GM12878 (cell line): ENCODE measurements at regions not wholly inside any gene's neighbourhood (a gene's known extent, or its start where the extent isn't known, plus 50 kb on each side); places are given as distances from the start of the nearest gene placed in this dataset.

ENCODE experiments used
- ATAC-seq: fragments of 200-7000 bp; cut with Tn5 transposase; 3 replicates; pipeline ENCODE4 v1.9.1; 2020; ENCODE audit warnings: mild to moderate bottlenecking, moderate library complexity
- BruUV-seq: library from RNA; stranded (reverse); fragments of 400-500 nt; replicated peaks from 2 replicates; lab custom pipeline; 2021; lab: Mats Ljungman, UMichigan
- CTCF ChIA-PET: fragments of 300-600 bp; sonication (Branson Sonifier 250); formaldehyde crosslinking; extraction: SDS; loops from one replicate; lab custom pipeline; 2021; ENCODE audit warnings: inconsistent platforms; lab: Yijun Ruan, JAX
- POLR2A ChIA-PET: fragments of 350-600 bp; formaldehyde crosslinking; extraction: SDS; loops from one replicate; lab custom pipeline; 2021; ENCODE audit warnings: inconsistent platforms; lab: Charles Lee
- RAD21 ChIA-PET: fragments of 300-600 bp; sonication (Branson Sonifier 250); formaldehyde crosslinking; loops from one replicate; lab custom pipeline; 2023; ENCODE audit warnings: antibody characterized with exemption; ENCODE audit not compliant: unreplicated experiment; lab: Charles Lee
- SMC1A ChIA-PET: fragments of 300-600 bp; sonication (Branson Sonifier 250); formaldehyde crosslinking; loops from one replicate; lab custom pipeline; 2023; ENCODE audit not compliant: unreplicated experiment, uncharacterized antibody; lab: Charles Lee
- DNase-seq: peaks from one replicate; pipeline ENCODE4 v3.0.0-alpha.2; 2011; ENCODE audit warnings: low read depth, low spot score
- FAIRE-seq: peaks from 3 replicates; lab custom pipeline; 2011; peaks lifted over from hg19 to GRCh38; lab: Jason Lieb, UNC
- H2AFZ ChIP-seq: 2 replicates; pipeline ENCODE4 v1.6.0; 2011; ENCODE audit warnings: low read depth, low read length, control low read depth; ENCODE audit not compliant: control insufficient read depth
- H3K27ac ChIP-seq: 2 replicates; pipeline ENCODE4 v1.5.1; 2011; ENCODE audit warnings: control low read depth; ENCODE audit not compliant: control insufficient read depth, insufficient read depth
- H3K27me3 ChIP-seq, 2 experiments: replicated peaks in 1 of 2; 2 replicates each; pipeline versions ENCODE4 v1.6.0 to v1.6.1; 2011; ENCODE audit warnings: low read length in 1 of 2; ENCODE audit not compliant: control insufficient read depth in 2 of 2, insufficient read depth in 2 of 2
- H3K36me3 ChIP-seq, 2 experiments: 2 replicates each; pipeline ENCODE4 v1.5.1; 2011; ENCODE audit warnings: low read length in 1 of 2; ENCODE audit not compliant: control insufficient read depth in 2 of 2, insufficient read depth in 2 of 2
- H3K4me1 ChIP-seq: 2 replicates; pipeline ENCODE4 v1.6.1; 2011; ENCODE audit warnings: mild to moderate bottlenecking, low read length, moderate library complexity, mixed read lengths; ENCODE audit not compliant: control insufficient read depth, insufficient read depth
- H3K4me2 ChIP-seq: 2 replicates; pipeline ENCODE4 v1.6.0; 2011; ENCODE audit warnings: control low read depth; ENCODE audit not compliant: control insufficient read depth, insufficient read depth
- H3K4me3 ChIP-seq: fragments of 200-600 bp; sonication (generic); 2 replicates; pipeline ENCODE4 v1.5.1; 2016
- H3K79me2 ChIP-seq: 2 replicates; pipeline ENCODE4 v1.6.0; 2011; ENCODE audit warnings: low read length; ENCODE audit not compliant: control insufficient read depth, insufficient read depth
- H3K9ac ChIP-seq: 2 replicates; pipeline ENCODE4 v1.8.0; 2011; ENCODE audit warnings: low read length, control low read depth, mixed read lengths; ENCODE audit not compliant: control insufficient read depth, insufficient read depth
- H3K9me3 ChIP-seq: replicated peaks from 3 replicates; pipeline ENCODE4 v1.5.1; 2011; ENCODE audit warnings: mild to moderate bottlenecking, low read length; ENCODE audit not compliant: control insufficient read depth, insufficient read depth
- H4K20me1 ChIP-seq: 2 replicates; pipeline ENCODE4 v1.6.0; 2011; ENCODE audit not compliant: control insufficient read depth, insufficient read depth
- CEBPB ChIP-seq, 2 experiments: fragments of 150-350 bp in 1 of 2; IDR thresholded peaks; 2 replicates each; pipeline ENCODE4 v1.6.1; 2012 to 2014; ENCODE audit warnings: low read depth in 2 of 2, low read length in 2 of 2, borderline replicate concordance in 1 of 2, inconsistent platforms in 1 of 2
- CREB1 ChIP-seq: IDR thresholded peaks from 2 replicates; pipeline ENCODE4 v1.6.1; 2012; ENCODE audit warnings: low read depth, mild to moderate bottlenecking, inconsistent platforms
- DPF2 ChIP-seq: fragments of 450-650 bp; IDR thresholded peaks from 2 replicates; pipeline ENCODE4 v1.6.1; 2017; ENCODE audit warnings: mild to moderate bottlenecking
- EGR1 ChIP-seq, 2 experiments: IDR thresholded peaks; 1 replicate in 1 of 2; 2 replicates in 1 of 2; pipeline ENCODE4 v1.6.1; 2011 to 2012; ENCODE audit warnings: low read depth in 2 of 2, low read length in 2 of 2, borderline replicate concordance in 1 of 2, mild to moderate bottlenecking in 1 of 2, moderate library complexity in 1 of 2
- ESRRA ChIP-seq: IDR thresholded peaks from 2 replicates; pipeline ENCODE4 v1.6.1; 2012; ENCODE audit warnings: mild to moderate bottlenecking, low read length, improper control_type of control experiment
- IKZF2 ChIP-seq, 2 experiments: fragments of 450-650 bp; IDR thresholded peaks; 2 replicates each; pipeline ENCODE4 v1.6.1; 2017; ENCODE audit warnings: mild to moderate bottlenecking in 2 of 2, moderate library complexity in 2 of 2
- JUNB ChIP-seq: IDR thresholded peaks from 2 replicates; pipeline ENCODE4 v1.6.1; 2016; ENCODE audit warnings: antibody characterized with exemption, mild to moderate bottlenecking
- LARP7 ChIP-seq: fragments of 450-650 bp; IDR thresholded peaks from 2 replicates; pipeline ENCODE4 v1.6.1; 2017; ENCODE audit warnings: mild to moderate bottlenecking
- MEF2A ChIP-seq: IDR thresholded peaks from 2 replicates; pipeline ENCODE4 v1.6.1; 2011; ENCODE audit warnings: low read depth, mild to moderate bottlenecking, low read length, moderate library complexity; ENCODE audit not compliant: insufficient read depth
- PKNOX1 ChIP-seq: fragments of 450-650 bp; IDR thresholded peaks from 2 replicates; pipeline ENCODE4 v1.6.1; 2016; ENCODE audit warnings: mild to moderate bottlenecking
- RELB ChIP-seq: fragments of 450-650 bp; IDR thresholded peaks from 2 replicates; pipeline ENCODE4 v1.6.1; 2017; ENCODE audit warnings: low read depth, mild to moderate bottlenecking, moderate library complexity
- RFX5 ChIP-seq: IDR thresholded peaks from 2 replicates; pipeline ENCODE4 v1.6.1; 2011; ENCODE audit warnings: low read depth, low read length, improper control_type of control experiment
- RUNX3 ChIP-seq: IDR thresholded peaks from 2 replicates; pipeline ENCODE4 v1.6.1; 2012; ENCODE audit warnings: low read length, inconsistent platforms
- SIN3A ChIP-seq: IDR thresholded peaks from 2 replicates; pipeline ENCODE4 v1.6.1; 2012; ENCODE audit warnings: low read depth, low read length, improper control_type of control experiment
- SMAD5 ChIP-seq: IDR thresholded peaks from 2 replicates; pipeline ENCODE4 v1.6.1; 2016; ENCODE audit warnings: antibody characterized with exemption, low read depth
- SMARCA5 ChIP-seq: fragments of 450-650 bp; IDR thresholded peaks from 2 replicates; pipeline ENCODE4 v1.6.1; 2017; ENCODE audit warnings: mild to moderate bottlenecking
- SPI1 ChIP-seq: IDR thresholded peaks from 2 replicates; pipeline ENCODE4 v1.6.1; 2011; ENCODE audit warnings: low read depth, mild to moderate bottlenecking, low read length, moderate library complexity, borderline replicate concordance; ENCODE audit not compliant: insufficient read depth
- TCF12 ChIP-seq: IDR thresholded peaks from 2 replicates; pipeline ENCODE4 v1.6.1; 2011; ENCODE audit warnings: low read depth, mild to moderate bottlenecking, low read length
- WRNIP1 ChIP-seq: IDR thresholded peaks from 2 replicates; pipeline ENCODE4 v1.6.1; 2011; ENCODE audit warnings: low read depth, low read length, improper control_type of control experiment, borderline replicate concordance
- WGBS: methylation state at CpG from one replicate; pipeline ENCODE4 v1.1.6; 2016; ENCODE audit warnings: low lambda C conversion rate; ENCODE audit not compliant: insufficient replicate concordance, insufficient coverage; ENCODE audit errors: missing lambda C conversion rate; 5-methylcytosine and 5-hydroxymethylcytosine counted together
- in situ Hi-C: fragments of 300-500 bp; cut with MboI; formaldehyde crosslinking; loops from 9 replicates; pipeline ENCODE4 v1.14.3; 2018; ENCODE audit warnings: mixed read lengths
- intact Hi-C: fragments of 100-400 bp; cut with micrococcal nuclease; formaldehyde crosslinking; loops from one replicate; pipeline ENCODE4 v1.14.2; 2022; ENCODE audit not compliant: unreplicated experiment
- TF ChIP-seq, protein P1 (sequence below): fragments of 450-650 bp; IDR thresholded peaks from 2 replicates; pipeline ENCODE4 v1.6.1; 2017; ENCODE audit warnings: mild to moderate bottlenecking

GRCh38 chr2:9768388-9768787 lies 74.9 kb upstream of the TAF1B start (continued):
- TF ChIP-seq RFX5 (no peak), SMAD5 (no peak), PKNOX1 (no peak), EGR1 (IDR thresholded peaks at IDR 0.05; ENCODE audit: borderline replicate concordance in 1 of 2, low read depth in 2 of 2, low read length in 2 of 2) (no peak), CEBPB (IDR thresholded peaks at IDR 0.05; ENCODE audit: borderline replicate concordance in 1 of 2, low read depth in 2 of 2, low read length in 2 of 2) (no peak)

DNA sequence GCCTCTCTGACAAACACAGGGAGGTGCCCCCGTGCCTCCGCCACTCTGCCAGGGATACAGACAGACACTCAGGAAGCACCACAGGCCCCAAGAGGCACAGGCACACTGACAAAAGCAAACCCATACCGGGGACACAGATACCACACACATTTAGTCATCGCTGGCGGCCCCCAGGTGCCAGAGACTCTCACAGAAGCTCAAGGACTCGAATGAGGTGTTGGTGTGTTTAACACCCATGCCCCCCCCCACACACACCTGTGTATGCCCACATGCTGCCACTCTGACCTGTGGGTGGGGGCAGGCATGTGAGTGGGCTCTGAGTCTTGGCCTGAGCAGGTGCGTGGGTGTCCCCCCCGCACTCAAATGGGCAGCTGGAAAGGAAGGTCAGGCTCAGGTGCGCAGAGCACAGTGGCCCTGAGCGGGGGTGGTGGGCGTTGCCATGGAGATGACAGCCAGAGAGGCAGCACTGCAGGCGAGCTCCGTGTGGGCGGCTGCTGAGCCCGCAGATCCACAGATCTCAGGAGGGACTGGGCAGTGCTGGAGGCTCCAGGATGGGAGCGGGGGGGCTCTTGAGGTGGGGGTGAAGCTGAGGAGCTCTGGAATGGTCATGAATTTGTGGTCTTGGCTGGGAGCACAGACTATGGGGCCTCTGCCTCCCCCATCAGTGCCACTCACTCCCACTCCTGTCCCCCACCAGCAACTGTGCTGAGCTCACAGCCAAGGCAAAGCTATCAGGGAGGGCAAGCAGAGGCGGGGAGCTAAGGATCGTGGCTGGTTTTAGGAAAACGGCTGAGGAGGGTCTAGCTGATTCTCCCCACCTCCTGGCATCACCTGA lies 73.9 kb upstream of the TAF1B start:
- DNase-seq: no peak
- Histone ChIP-seq H3K9ac (no peak overlapping the region), H3K27ac (no peak overlapping the region), H3K9me3 (no peaks in the 10 kb centered on the region), H4K20me1 (no peaks in the 10 kb centered on the region), H3K27me3 (no peaks in the 10 kb centered on the region; a peak in 1 of 4 replicates), H3K36me3 (no peaks in the 10 kb centered on the region), H3K4me1 (peaks cover 13% of the 10 kb centered on the region), H3K4me3 (no peak overlapping the region), H3K79me2 (no peaks in the 10 kb centered on the region), H2AFZ (no peak overlapping the region), H3K4me2 (no peak overlapping the region)
- ATAC-seq: peak; percentile 65
- in situ Hi-C loops (no loop called here), intact Hi-C loops (no loop called here)
- ChIA-PET CTCF (interaction anchor here (0.5 to 5.2 kb wide), 31 partner anchors 8 to 725 kb away, joined by 3 to 71 read pairs (median 5); partner anchors contain the start of genes ADAM17 and TAF1B), RAD21 (interaction anchor here (0.6 to 3.8 kb wide), 12 partner anchors 9 to 666 kb away, joined by 3 to 43 read pairs (median 3); partner anchors contain the start of genes ADAM17 and YWHAQ), SMC1A (interaction anchor here (0.6 to 2.4 kb wide), 13 partner anchors 11 to 279 kb away, joined by 3 to 20 read pairs (median 4); partner anchors contain the start of gene ADAM17), POLR2A (no interaction called here)
- no peak for FAIRE-seq
- WGBS: 41% methylated on average over 19 of the region's 19 CpGs
- BruUV-seq: no TSS peak
- TF ChIP-seq IKZF2 (IDR thresholded peaks at IDR 0.05) (no peak; a peak in 1 of 4 replicates), WRNIP1 (no peak), SPI1 (no peak), CREB1 (no peak), ESRRA (no peak), RELB (no peak), TCF12 (0 out of 2 replicates have a peak, but pooled peaks have one; percentile 30), RUNX3 (no peak), MEF2A (no peak), SIN3A (no peak), SMARCA5 (no peak), JUNB (no peak), DPF2 (peak; percentile 83), LARP7 (0 out of 2 replicates have a peak, but pooled peaks have one; percentile 56)
- TF ChIP-seq, protein P1, sequence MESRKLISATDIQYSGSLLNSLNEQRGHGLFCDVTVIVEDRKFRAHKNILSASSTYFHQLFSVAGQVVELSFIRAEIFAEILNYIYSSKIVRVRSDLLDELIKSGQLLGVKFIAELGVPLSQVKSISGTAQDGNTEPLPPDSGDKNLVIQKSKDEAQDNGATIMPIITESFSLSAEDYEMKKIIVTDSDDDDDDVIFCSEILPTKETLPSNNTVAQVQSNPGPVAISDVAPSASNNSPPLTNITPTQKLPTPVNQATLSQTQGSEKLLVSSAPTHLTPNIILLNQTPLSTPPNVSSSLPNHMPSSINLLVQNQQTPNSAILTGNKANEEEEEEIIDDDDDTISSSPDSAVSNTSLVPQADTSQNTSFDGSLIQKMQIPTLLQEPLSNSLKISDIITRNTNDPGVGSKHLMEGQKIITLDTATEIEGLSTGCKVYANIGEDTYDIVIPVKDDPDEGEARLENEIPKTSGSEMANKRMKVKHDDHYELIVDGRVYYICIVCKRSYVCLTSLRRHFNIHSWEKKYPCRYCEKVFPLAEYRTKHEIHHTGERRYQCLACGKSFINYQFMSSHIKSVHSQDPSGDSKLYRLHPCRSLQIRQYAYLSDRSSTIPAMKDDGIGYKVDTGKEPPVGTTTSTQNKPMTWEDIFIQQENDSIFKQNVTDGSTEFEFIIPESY: no peak
